Thyroid gland (tissue), 4 donors: ENCODE measurements at regions not wholly inside any gene's neighbourhood (a gene's known extent, or its start where the extent isn't known, plus 50 kb on each side); places are given as distances from the start of the nearest gene placed in this dataset.

Experiments
- DNase-seq, 2 donors: peaks; one replicate each; pipeline ENCODE4 v3.0.0-alpha.2; 2019
- H3K27ac ChIP-seq, 3 donors: fragments of 200-600 bp; sonication (generic); 1 replicate in 2 of 3; 2 replicates in 1 of 3; pipeline ENCODE4 v1.5.1; 2016 to 2019; ENCODE audit warnings: mild to moderate bottlenecking in 1 of 3, moderate library complexity in 1 of 3
- H3K27me3 ChIP-seq: fragments of 200-600 bp; sonication (generic); one replicate; pipeline ENCODE4 v1.5.1; 2019
- H3K36me3 ChIP-seq, 2 donors: fragments of 200-600 bp; sonication (generic); one replicate each; pipeline ENCODE4 v1.5.1; 2016 to 2019
- H3K4me1 ChIP-seq, 2 donors: fragments of 200-600 bp; sonication (generic); one replicate each; pipeline ENCODE4 v1.5.1; 2017 to 2019
- H3K4me3 ChIP-seq, 3 donors: fragments of 200-600 bp; sonication (generic); replicated peaks in 1 of 3; 1 replicate in 2 of 3; 2 replicates in 1 of 3; pipeline ENCODE4 v1.5.1; 2016; ENCODE audit warnings: mild to moderate bottlenecking in 1 of 3
- H3K9me3 ChIP-seq: fragments of 200-600 bp; sonication (generic); one replicate; pipeline ENCODE4 v1.5.1; 2017
- POLR2A ChIP-seq, 2 donors: fragments of 450-650 bp; IDR thresholded peaks; one replicate each; pipeline ENCODE4 v1.6.1; 2017; ENCODE audit warnings: antibody characterized with exemption in 2 of 2, mild to moderate bottlenecking in 2 of 2, moderate library complexity in 1 of 2
- WGBS, 2 donors: methylation state at CpG; one replicate each; pipeline ENCODE4 v1.1.5; 2017; 5-methylcytosine and 5-hydroxymethylcytosine counted together
- intact Hi-C: fragments of 100-400 bp; cut with DNase I; formaldehyde crosslinking; loops from one replicate; pipeline ENCODE4 v1.15.1; 2023
- TF ChIP-seq, protein P1 (sequence below), 6 experiments: fragments of 200-600 bp in 3 of 6; fragments of 450-650 bp in 3 of 6; sonication (generic) in 3 of 6; IDR thresholded peaks; one replicate each; pipeline ENCODE4 v1.5.1; 2016 to 2019; ENCODE audit warnings: antibody characterized with exemption in 6 of 6, mild to moderate bottlenecking in 2 of 6, inconsistent platforms in 1 of 6, moderate library complexity in 1 of 6

DNA sequence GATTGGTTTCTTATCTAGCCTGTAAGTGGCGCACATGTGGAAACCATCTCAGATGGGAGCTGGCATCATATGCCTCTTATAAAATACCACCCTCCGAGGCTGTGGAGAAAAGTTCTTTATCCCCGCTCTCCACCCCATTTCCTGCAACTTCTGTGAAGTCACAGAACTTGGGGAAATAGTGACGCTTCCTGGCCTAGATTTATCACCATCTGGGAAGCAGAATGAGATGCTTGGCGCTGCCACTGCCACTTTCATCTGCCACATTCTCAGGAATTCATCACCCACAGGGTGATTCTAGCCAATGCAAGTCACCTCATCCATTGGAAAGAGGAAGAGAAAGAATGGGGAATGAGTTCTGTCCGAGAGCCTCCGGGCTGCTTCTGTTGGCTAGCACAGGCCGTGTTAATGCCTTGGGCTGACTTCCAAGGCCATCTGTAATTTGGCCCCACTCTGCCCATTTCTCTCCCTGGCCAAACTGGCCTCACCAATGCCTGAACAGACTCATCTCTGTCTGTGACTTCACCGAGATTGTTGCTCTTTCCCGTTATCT is 148.8 kb upstream of the SOX4 start:
- Histone ChIP-seq H3K9me3 (no peaks in the 10 kb centered on the region), H3K4me3 (no peak overlapping the region), H3K27ac (no peak overlapping the region), H3K4me1 (no peaks in the 10 kb centered on the region), H3K27me3 (no peaks in the 10 kb centered on the region), H3K36me3 (no peaks in the 10 kb centered on the region)
- intact Hi-C loops, result no loop called here
- no peak for DNase-seq
- no peak for TF ChIP-seq POLR2A (IDR thresholded peaks at IDR 0.05)
- TF ChIP-seq, protein P1, sequence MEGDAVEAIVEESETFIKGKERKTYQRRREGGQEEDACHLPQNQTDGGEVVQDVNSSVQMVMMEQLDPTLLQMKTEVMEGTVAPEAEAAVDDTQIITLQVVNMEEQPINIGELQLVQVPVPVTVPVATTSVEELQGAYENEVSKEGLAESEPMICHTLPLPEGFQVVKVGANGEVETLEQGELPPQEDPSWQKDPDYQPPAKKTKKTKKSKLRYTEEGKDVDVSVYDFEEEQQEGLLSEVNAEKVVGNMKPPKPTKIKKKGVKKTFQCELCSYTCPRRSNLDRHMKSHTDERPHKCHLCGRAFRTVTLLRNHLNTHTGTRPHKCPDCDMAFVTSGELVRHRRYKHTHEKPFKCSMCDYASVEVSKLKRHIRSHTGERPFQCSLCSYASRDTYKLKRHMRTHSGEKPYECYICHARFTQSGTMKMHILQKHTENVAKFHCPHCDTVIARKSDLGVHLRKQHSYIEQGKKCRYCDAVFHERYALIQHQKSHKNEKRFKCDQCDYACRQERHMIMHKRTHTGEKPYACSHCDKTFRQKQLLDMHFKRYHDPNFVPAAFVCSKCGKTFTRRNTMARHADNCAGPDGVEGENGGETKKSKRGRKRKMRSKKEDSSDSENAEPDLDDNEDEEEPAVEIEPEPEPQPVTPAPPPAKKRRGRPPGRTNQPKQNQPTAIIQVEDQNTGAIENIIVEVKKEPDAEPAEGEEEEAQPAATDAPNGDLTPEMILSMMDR (IDR thresholded peaks at IDR 0.05), result no peak
- WGBS, 2 donors, result 87 to 90% methylated on average over 10 of the region's 10 CpGs

DNA sequence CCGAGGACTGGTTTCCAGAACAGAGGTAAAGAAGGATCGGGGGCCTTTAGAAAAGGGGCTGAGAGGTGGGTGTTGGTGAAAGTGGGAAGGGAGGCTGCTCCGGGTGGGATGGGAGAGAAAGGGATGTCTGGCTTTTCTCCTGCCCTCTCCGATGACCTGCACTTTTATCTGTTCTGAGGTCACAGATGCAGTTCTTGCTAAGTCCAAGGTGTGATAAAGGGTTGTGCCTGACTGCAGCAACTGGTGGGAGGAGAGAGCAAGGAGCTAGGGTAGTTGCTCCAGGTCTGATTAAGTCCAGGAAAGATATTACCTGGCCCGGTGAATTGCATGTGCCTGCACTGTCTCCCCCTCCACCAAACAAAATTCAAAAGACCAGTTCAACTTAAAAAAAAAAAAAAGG is 145.6 kb upstream of the SOX4 start:
- no peak overlapping the region for H3K27ac ChIP-seq
- no peaks in the 10 kb centered on the region for H3K4me1 ChIP-seq
- H3K36me3 ChIP-seq, result no peaks in the 10 kb centered on the region
- intact Hi-C loops, result no loop called here
- H3K27me3 ChIP-seq, result no peaks in the 10 kb centered on the region
- no peaks in the 10 kb centered on the region for H3K9me3 ChIP-seq
- H3K4me3 ChIP-seq, result no peak overlapping the region
- TF ChIP-seq, protein P1 (IDR thresholded peaks at IDR 0.05), result no peak
- no peak for TF ChIP-seq POLR2A (IDR thresholded peaks at IDR 0.05)
- no peak for DNase-seq
- 92 to 94% methylated on average over 5 of the region's 5 CpGs for WGBS, 2 donors

DNA sequence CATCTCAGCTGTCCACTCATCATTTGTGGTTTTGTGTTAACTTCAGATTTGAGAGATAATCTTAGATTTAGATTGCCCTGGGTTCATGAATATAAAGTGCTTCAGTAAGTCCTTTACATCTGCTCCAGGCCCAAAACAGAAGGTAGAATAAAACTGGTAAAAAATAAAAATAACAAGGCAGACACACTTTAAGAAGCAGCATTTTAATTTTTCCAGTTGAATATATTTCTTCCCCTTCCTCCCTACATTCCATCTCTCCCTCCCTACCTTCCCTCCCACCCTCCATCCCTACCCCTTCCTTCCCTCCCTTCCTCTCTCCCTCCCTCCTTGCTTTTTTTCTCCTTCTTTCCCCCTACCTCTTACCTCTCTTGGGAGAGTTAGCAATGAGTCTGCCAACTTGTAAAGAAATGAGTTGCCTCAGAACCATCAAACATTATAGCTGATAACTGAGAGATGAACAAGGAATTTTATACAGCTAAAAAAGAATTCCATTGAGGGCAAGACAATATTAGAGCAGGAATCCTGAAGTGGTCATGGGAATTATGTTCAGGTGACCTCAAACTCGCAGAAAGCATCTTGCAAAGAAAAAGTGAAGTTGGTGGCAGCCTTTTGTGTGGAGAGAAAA is 145.0 kb upstream of the SOX4 start:
- Histone ChIP-seq H3K27me3 (no peaks in the 10 kb centered on the region), H3K9me3 (no peaks in the 10 kb centered on the region), H3K27ac (no peak overlapping the region), H3K4me3 (no peak overlapping the region), H3K4me1 (no peaks in the 10 kb centered on the region), H3K36me3 (no peaks in the 10 kb centered on the region)
- DNase-seq, result no peak
- WGBS, 2 donors, result 93 to 95% methylated on average over 1 of the region's 1 CpG
- intact Hi-C loops, result no loop called here
- no peak for TF ChIP-seq POLR2A (IDR thresholded peaks at IDR 0.05)
- TF ChIP-seq, protein P1 (IDR thresholded peaks at IDR 0.05), result no peak

DNA sequence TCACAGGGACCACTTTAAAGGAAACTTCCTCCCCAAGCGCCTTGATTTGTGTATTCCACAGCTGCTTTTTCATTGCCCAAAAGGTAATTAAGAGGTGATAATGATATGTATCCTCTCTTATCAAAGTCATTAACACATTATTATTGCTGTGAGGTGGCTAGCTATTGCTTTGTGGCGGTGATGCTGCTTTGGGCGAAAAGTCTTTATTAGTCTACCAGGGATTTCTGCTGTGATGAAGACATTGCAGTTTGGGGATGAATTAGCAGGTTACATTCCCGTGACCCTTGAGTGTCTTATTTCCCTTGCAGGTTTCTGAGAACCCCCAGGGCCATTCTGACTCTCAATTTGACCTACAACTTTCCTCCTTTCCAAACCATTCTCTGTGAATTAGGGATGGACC is 143.4 kb upstream of the SOX4 start:
- no peak overlapping the region for H3K4me3 ChIP-seq
- peaks cover 0 to 5% of the 10 kb centered on the region in 2 donors for H3K4me1 ChIP-seq
- intact Hi-C loops, result no loop called here
- H3K36me3 ChIP-seq, result no peaks in the 10 kb centered on the region
- H3K9me3 ChIP-seq, result no peaks in the 10 kb centered on the region
- H3K27ac ChIP-seq, result no peak overlapping the region
- DNase-seq, result no peak
- no peaks in the 10 kb centered on the region for H3K27me3 ChIP-seq
- TF ChIP-seq, protein P1 (IDR thresholded peaks at IDR 0.05), result no peak
- TF ChIP-seq POLR2A (IDR thresholded peaks at IDR 0.05), result no peak
- WGBS, 2 donors, result 95% methylated on average over 4 of the region's 4 CpGs

DNA sequence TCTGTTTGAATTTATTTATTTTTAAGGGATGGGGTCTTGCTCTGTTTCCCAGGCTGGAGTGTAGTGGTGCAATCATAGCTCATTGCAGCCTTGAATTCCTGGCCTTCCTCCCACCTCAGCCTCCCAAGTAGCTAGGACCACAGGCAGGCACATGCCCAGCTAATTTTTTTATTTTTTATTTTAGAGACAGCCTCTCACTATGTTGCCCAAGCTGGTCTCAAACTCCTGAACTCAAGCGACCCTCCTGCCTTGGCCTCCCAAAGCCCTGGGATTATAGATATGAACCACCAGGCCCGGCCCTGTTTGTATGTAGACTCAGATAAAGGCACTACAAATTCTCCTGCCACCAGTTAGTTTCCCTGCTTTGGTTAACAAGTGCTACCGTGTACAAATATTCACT is 142.9 kb upstream of the SOX4 start:
- H3K4me1 ChIP-seq, result peaks cover 0 to 9% of the 10 kb centered on the region in 2 donors
- no peaks in the 10 kb centered on the region for H3K27me3 ChIP-seq
- intact Hi-C loops, result no loop called here
- H3K4me3 ChIP-seq, result no peak overlapping the region
- no peak for DNase-seq
- no peaks in the 10 kb centered on the region for H3K9me3 ChIP-seq
- no peaks in the 10 kb centered on the region for H3K36me3 ChIP-seq
- H3K27ac ChIP-seq, result no peak overlapping the region
- TF ChIP-seq POLR2A (IDR thresholded peaks at IDR 0.05), result no peak
- TF ChIP-seq, protein P1 (IDR thresholded peaks at IDR 0.05), result no peak
- WGBS, 2 donors, result 87 to 94% methylated on average over 3 of the region's 3 CpGs
